ENCODE measurements at regions not wholly inside any gene's neighbourhood (a gene's known extent, or its start where the extent isn't known, plus 50 kb on each side); places are given as distances from the start of the nearest gene placed in this dataset.

DNA sequence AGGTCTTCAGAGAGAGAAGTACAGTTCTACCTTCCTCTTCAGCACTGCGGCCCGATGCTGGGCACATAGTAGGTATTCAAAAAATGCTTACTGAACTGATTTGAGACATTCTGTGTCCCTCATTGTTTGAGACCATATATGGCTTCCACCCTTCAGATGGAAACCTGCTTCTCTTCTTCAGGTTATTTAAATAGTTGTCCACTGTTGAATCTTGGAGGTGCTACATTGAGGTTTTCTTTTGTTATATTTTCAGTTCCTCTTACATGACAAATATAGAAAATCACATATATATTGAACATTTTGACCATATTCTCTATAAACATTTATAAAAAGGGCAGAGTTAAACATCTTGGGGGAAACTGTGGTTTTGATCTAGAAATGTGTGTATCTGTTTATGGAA, 200.2 kb upstream of the LRRC3B start:
- Histone ChIP-seq H3K4me3 (no peak overlapping the region), H3K27me3 (ENCODE audit: control insufficient read depth in 2 of 2, insufficient read depth in 2 of 2, low read length in 2 of 2) (no peaks in the 10 kb centered on the region), H3K4me1 (replicated peaks in 1 of 2; ENCODE audit: control insufficient read depth in 2 of 2, insufficient read depth in 2 of 2, low read length in 2 of 2) (no peaks in the 10 kb centered on the region), H3K9me1 (ENCODE audit: control insufficient read depth, insufficient read depth, low read length) (no peaks in the 10 kb centered on the region), H3K79me2 (ENCODE audit: control insufficient read depth, insufficient read depth, low read length) (no peaks in the 10 kb centered on the region), H3K9ac (ENCODE audit: insufficient read depth in 1 of 2, low read depth in 2 of 2, low read length in 2 of 2) (no peak overlapping the region), H3K36me3 (ENCODE audit: control insufficient read depth, insufficient read depth, low read length) (no peaks in the 10 kb centered on the region), H3K9me3 (replicated peaks; ENCODE audit: control insufficient read depth, insufficient read depth, low read depth, low read length) (no peaks in the 10 kb centered on the region; the same call in 1 of the 2 replicates), H2AFZ (ENCODE audit: low read depth, low read length) (no peak overlapping the region), H4K20me1 (replicated peaks; ENCODE audit: control insufficient read depth, insufficient read depth, low read length) (no peaks in the 10 kb centered on the region), H3K4me2 (ENCODE audit: insufficient read depth, low read length) (no peak overlapping the region), H3K27ac (ENCODE audit: extremely low read depth, low read depth, low read length) (no peak overlapping the region)
- TF ChIP-seq ZBTB7A (IDR thresholded peaks at IDR 0.05; ENCODE audit: borderline replicate concordance, control insufficient read depth, low read depth, low read length) (no peak), ZC3H11A (IDR thresholded peaks at IDR 0.05; ENCODE audit: low read depth, low read length) (no peak), MAX (CRISPR knock-in tag; IDR thresholded peaks at IDR 0.05) (no peak), LCOR (CRISPR knock-in tag; IDR thresholded peaks at IDR 0.05) (no peak)
- TF ChIP-seq, protein P1, sequence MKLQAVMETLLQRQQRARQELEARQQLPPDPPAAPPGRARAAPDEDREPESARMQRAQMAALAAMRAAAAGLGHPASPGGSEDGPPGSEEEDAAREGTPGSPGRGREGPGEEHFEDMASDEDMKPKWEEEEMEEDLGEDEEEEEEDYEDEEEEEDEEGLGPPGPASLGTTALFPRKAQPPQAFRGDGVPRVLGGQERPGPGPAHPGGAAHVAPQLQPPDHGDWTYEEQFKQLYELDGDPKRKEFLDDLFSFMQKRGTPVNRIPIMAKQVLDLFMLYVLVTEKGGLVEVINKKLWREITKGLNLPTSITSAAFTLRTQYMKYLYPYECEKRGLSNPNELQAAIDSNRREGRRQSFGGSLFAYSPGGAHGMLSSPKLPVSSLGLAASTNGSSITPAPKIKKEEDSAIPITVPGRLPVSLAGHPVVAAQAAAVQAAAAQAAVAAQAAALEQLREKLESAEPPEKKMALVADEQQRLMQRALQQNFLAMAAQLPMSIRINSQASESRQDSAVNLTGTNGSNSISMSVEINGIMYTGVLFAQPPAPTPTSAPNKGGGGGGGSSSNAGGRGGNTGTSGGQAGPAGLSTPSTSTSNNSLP (IDR thresholded peaks at IDR 0.05; ENCODE audit: borderline replicate concordance, low read depth, low read length), result no peak
- ATAC-seq (no peak), DNase-seq (ENCODE audit: extremely low read depth in 1 of 4, low spot score in 3 of 4) (no peak), FAIRE-seq (no peak)
- BruUV-seq (replicated peaks), result no TSS peak
- ChIA-PET CTCF (ENCODE audit: low intra/inter-chr PET ratio) (no interaction called here), POLR2A (no interaction called here)
- 0% methylated on average over 2 of the region's 2 CpGs for WGBS (ENCODE audit: insufficient coverage, low coverage, missing lambda C conversion rate)
- in situ Hi-C loops (cut with MboI), result no loop called here
- intact Hi-C loops (cut with micrococcal nuclease), result no loop called here

Measured in K562 (cell line).